ENCODE measurements at regions not wholly inside any gene's neighbourhood (a gene's known extent, or its start where the extent isn't known, plus 50 kb on each side); places are given as distances from the start of the nearest gene placed in this dataset.

DNA sequence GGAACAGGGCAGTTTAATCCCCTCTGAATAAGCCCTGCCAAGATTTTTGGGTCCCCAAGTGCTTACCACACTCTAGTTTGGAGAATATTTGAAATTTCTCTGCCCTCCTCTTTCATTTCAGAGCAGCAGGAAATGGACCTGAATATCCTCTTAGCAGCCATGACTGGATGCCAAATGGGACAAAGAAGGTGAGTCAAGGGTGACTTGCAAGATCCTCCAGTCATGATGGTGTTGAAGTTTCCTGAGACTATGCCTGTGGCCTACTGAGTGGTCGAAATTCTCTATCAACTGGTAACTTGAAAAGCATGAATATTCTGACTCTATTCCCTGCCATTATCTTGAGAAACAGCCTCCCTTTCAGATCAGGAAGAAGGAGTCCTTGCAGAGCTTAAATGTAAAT is 1674.7 kb upstream of the SEL1L start:
- H3K4me3 ChIP-seq (ENCODE audit: low read depth, low read length) = no peak overlapping the region
- TF ChIP-seq CTCF (IDR thresholded peaks at IDR 0.05; ENCODE audit: low read depth, low read length) = no peak

DNA sequence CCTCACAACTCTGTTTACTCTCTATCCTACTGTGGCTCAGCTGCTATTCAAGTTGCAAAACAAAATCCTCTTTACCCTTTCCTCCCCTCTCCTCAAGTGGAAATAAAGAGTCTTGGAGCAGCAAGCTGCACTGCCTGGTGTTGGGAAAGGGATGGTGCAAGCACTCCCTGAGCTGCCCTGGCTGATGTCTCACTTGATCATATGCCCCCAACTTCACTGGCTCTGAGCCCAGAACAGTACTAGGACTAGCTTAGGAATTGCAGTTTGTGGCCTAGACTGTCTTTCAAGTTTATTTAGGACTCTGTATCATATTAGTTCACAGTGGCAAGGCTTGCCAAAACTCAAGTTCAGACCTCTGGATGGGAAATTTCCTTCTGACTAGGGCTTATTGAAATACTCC is 1683.8 kb upstream of the SEL1L start:
- TF ChIP-seq CTCF (IDR thresholded peaks at IDR 0.05; ENCODE audit: low read depth, low read length) = no peak
- H3K4me3 ChIP-seq (ENCODE audit: low read depth, low read length) = no peak overlapping the region

- no peak for TF ChIP-seq CTCF (IDR thresholded peaks at IDR 0.05; ENCODE audit: low read depth, low read length)
- H3K4me3 ChIP-seq (ENCODE audit: low read depth, low read length) = no peak overlapping the region
Observed at GRCh38 chr14:83247924-83248639, 1714.4 kb upstream of the SEL1L start.

GRCh38 chr14:83251402-83251801 is 1717.7 kb upstream of the SEL1L start:
- TF ChIP-seq CTCF (IDR thresholded peaks at IDR 0.05; ENCODE audit: low read depth, low read length) = no peak
- H3K4me3 ChIP-seq (ENCODE audit: low read depth, low read length) = no peak overlapping the region

DNA sequence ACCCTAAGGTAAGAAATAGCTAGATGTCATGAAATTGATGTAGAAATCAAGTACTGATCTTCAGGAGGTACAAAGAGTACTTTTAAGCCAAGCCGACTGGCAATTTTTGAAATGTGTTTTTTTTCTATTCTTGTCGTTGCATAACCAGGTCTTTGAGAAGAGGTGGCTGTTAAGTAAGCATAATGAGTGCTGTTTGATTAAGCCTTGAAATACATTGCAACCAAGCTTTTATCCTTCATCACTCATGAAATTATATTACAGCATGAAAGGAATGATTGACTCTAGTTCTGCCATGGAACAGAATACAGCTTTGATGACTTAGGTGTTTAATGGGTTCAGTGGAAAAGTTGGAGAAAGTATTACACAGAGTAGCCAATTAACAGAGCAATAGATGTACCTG is 1720.2 kb upstream of the SEL1L start:
- H3K4me3 ChIP-seq (ENCODE audit: low read depth, low read length) = no peak overlapping the region
- TF ChIP-seq CTCF (IDR thresholded peaks at IDR 0.05; ENCODE audit: low read depth, low read length) = no peak

- H3K4me3 ChIP-seq (ENCODE audit: low read depth, low read length) = no peak overlapping the region
- no peak for TF ChIP-seq CTCF (IDR thresholded peaks at IDR 0.05; ENCODE audit: low read depth, low read length)
Observed at GRCh38 chr14:83255015-83255726, 1721.5 kb upstream of the SEL1L start.

- TF ChIP-seq CTCF (IDR thresholded peaks at IDR 0.05; ENCODE audit: low read depth, low read length) = no peak
- H3K4me3 ChIP-seq (ENCODE audit: low read depth, low read length) = no peak overlapping the region
Observed at GRCh38 chr14:83255727-83256090, 1722.1 kb upstream of the SEL1L start.

Data from WI38 (cell line).